Right atrium auricular region (tissue), 2 donors: ENCODE measurements at regions not wholly inside any gene's neighbourhood (a gene's known extent, or its start where the extent isn't known, plus 50 kb on each side); places are given as distances from the start of the nearest gene placed in this dataset.

Source experiments
- DNase-seq: peaks from one replicate; pipeline ENCODE4 v3.0.0-alpha.2; 2019; ENCODE audit warnings: low spot score
- H3K27ac ChIP-seq, 2 donors: fragments of 200-600 bp; sonication (generic); 1 replicate in 1 of 2; 2 replicates in 1 of 2; pipeline ENCODE4 v1.5.1; 2016 to 2019
- H3K27me3 ChIP-seq, 2 donors: fragments of 200-600 bp; sonication (generic); one replicate each; pipeline versions ENCODE4 v1.5.1 to v1.6.0; 2017 to 2019
- H3K36me3 ChIP-seq: fragments of 200-600 bp; sonication (generic); one replicate; pipeline ENCODE4 v1.5.1; 2016
- H3K4me1 ChIP-seq, 2 donors: fragments of 200-600 bp; sonication (generic); one replicate each; pipeline versions ENCODE4 v1.5.1 to v1.6.0; 2017 to 2019
- H3K4me3 ChIP-seq, 2 donors: fragments of 200-600 bp; sonication (generic); 1 replicate in 1 of 2; 2 replicates in 1 of 2; pipeline ENCODE4 v1.5.1; 2017 to 2019; ENCODE audit warnings: mild to moderate bottlenecking in 1 of 2, moderate library complexity in 1 of 2
- H3K9me3 ChIP-seq, 2 donors: fragments of 200-600 bp; sonication (generic); one replicate each; pipeline ENCODE4 v1.5.1; 2019
- CTCF ChIP-seq, 2 donors: fragments of 200-600 bp; sonication (generic); IDR thresholded peaks; one replicate each; pipeline ENCODE4 v1.5.1; 2019; ENCODE audit warnings: antibody characterized with exemption in 2 of 2

- Histone ChIP-seq H3K36me3 (no peaks in the 10 kb centered on the region), H3K9me3 (no peaks in the 10 kb centered on the region), H3K27me3 (no peaks in the 10 kb centered on the region), H3K4me1 (no peaks in the 10 kb centered on the region), H3K4me3 (peak overlapping the region in 1 of 2 donors; percentile 22), H3K27ac (no peak overlapping the region)
- no peak for DNase-seq
- TF ChIP-seq CTCF (IDR thresholded peaks at IDR 0.05) = no peak
These were observed 85.1 kb upstream of the IL12B start for GRCh38 chr5:159415301-159415937.

GRCh38 chr5:159416438-159416837, 86.2 kb upstream of the IL12B start:
- Histone ChIP-seq H3K36me3 (no peaks in the 10 kb centered on the region), H3K4me1 (no peaks in the 10 kb centered on the region)
- TF ChIP-seq CTCF (IDR thresholded peaks at IDR 0.05) = no peak

GRCh38 chr5:159417170-159417569, 86.9 kb upstream of the IL12B start:
- no peaks in the 10 kb centered on the region for H3K36me3 ChIP-seq
- no peak for TF ChIP-seq CTCF (IDR thresholded peaks at IDR 0.05)
- H3K9me3 ChIP-seq = no peaks in the 10 kb centered on the region
- no peaks in the 10 kb centered on the region for H3K4me1 ChIP-seq
- H3K27ac ChIP-seq = no peak overlapping the region
- DNase-seq = no peak
- H3K27me3 ChIP-seq = no peaks in the 10 kb centered on the region
- H3K4me3 ChIP-seq = no peak overlapping the region

More at GRCh38 chr5:159416438-159416837, 86.2 kb upstream of the IL12B start:
- H3K27me3 ChIP-seq = no peaks in the 10 kb centered on the region
- no peak overlapping the region for H3K4me3 ChIP-seq
- DNase-seq = no peak
- H3K9me3 ChIP-seq = no peaks in the 10 kb centered on the region
- no peak overlapping the region for H3K27ac ChIP-seq

- DNase-seq = no peak
- Histone ChIP-seq H3K4me1 (no peaks in the 10 kb centered on the region), H3K27ac (no peak overlapping the region), H3K9me3 (no peaks in the 10 kb centered on the region), H3K4me3 (no peak overlapping the region), H3K27me3 (no peaks in the 10 kb centered on the region), H3K36me3 (no peaks in the 10 kb centered on the region)
- no peak for TF ChIP-seq CTCF (IDR thresholded peaks at IDR 0.05)
These were observed 89.3 kb upstream of the IL12B start for GRCh38 chr5:159419576-159419975.

GRCh38 chr5:159420940-159421339, 90.7 kb upstream of the IL12B start:
- Histone ChIP-seq H3K36me3 (no peaks in the 10 kb centered on the region), H3K27me3 (no peaks in the 10 kb centered on the region), H3K4me1 (no peaks in the 10 kb centered on the region), H3K27ac (no peak overlapping the region), H3K9me3 (no peaks in the 10 kb centered on the region), H3K4me3 (no peak overlapping the region)
- DNase-seq = no peak
- TF ChIP-seq CTCF (IDR thresholded peaks at IDR 0.05) = no peak

GRCh38 chr5:159422361-159422760, 92.1 kb upstream of the IL12B start:
- DNase-seq = no peak
- no peaks in the 10 kb centered on the region for H3K36me3 ChIP-seq
- no peaks in the 10 kb centered on the region for H3K9me3 ChIP-seq
- H3K4me1 ChIP-seq = no peaks in the 10 kb centered on the region
- H3K27ac ChIP-seq = no peak overlapping the region
- no peak overlapping the region for H3K4me3 ChIP-seq
- no peak for TF ChIP-seq CTCF (IDR thresholded peaks at IDR 0.05)
- H3K27me3 ChIP-seq = no peaks in the 10 kb centered on the region
